GM13977 (cell line): ENCODE measurements at regions not wholly inside any gene's neighbourhood (a gene's known extent, or its start where the extent isn't known, plus 50 kb on each side); places are given as distances from the start of the nearest gene placed in this dataset.

Source experiments
- DNase-seq: peaks from one replicate; pipeline ENCODE4 v3.0.0; 2012; ENCODE audit warnings: low spot score
- in situ Hi-C: fragments of 300-500 bp; cut with MboI; formaldehyde crosslinking; loops from one replicate; pipeline ENCODE4 v1.12.0; 2022; ENCODE audit warnings: low sequenced_read_pairs, low pct_unique_long_range_greater_than_20kb, mixed read lengths, inconsistent platforms; ENCODE audit not compliant: unreplicated experiment
- TF ChIP-seq, protein P1 (sequence below): IDR thresholded peaks from 2 replicates; pipeline ENCODE4 v1.5.1; 2012; ENCODE audit warnings: mild to moderate bottlenecking, control low read depth; ENCODE audit not compliant: insufficient read depth; ENCODE audit errors: extremely low read depth, missing control alignments

DNA sequence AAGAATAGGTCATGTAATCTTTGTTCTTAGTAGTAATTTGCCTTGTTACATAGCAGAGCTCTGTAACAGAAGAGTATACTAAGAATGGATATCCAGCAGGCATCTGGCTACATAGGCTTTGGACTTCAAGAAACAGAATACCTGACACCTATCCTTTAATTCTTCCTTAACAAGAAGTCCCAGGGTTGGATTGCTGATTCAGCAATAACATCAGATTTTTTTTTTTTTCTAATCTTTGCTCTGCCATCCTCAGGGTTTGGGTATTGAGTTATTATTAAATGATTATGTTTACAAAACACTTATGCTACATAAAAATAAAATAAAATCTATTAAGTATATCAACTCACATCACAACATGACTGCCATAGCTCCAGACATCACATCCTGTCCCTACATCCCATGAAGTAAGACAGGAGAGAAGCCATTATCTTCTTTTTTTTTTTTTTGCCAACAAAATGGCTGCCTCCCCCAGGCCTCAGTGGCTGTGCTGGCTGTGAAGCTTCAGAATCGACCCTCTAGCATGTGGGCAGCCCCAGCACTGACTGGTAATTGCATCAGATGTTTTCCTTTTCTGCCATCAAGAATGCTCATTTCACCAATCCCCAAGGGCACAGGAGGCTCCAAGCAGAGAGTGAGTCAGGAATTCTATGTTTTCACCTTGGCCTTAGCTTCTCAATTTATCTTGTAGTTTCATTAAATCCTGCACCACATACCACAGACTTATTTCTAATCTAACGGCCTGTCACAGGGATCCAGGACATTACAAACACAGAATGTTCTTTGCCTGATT lies 186.2 kb downstream of the DICER1 start:
- in situ Hi-C loops = no loop called here
- no peak for DNase-seq
- TF ChIP-seq, protein P1, sequence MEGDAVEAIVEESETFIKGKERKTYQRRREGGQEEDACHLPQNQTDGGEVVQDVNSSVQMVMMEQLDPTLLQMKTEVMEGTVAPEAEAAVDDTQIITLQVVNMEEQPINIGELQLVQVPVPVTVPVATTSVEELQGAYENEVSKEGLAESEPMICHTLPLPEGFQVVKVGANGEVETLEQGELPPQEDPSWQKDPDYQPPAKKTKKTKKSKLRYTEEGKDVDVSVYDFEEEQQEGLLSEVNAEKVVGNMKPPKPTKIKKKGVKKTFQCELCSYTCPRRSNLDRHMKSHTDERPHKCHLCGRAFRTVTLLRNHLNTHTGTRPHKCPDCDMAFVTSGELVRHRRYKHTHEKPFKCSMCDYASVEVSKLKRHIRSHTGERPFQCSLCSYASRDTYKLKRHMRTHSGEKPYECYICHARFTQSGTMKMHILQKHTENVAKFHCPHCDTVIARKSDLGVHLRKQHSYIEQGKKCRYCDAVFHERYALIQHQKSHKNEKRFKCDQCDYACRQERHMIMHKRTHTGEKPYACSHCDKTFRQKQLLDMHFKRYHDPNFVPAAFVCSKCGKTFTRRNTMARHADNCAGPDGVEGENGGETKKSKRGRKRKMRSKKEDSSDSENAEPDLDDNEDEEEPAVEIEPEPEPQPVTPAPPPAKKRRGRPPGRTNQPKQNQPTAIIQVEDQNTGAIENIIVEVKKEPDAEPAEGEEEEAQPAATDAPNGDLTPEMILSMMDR = no peak

DNA sequence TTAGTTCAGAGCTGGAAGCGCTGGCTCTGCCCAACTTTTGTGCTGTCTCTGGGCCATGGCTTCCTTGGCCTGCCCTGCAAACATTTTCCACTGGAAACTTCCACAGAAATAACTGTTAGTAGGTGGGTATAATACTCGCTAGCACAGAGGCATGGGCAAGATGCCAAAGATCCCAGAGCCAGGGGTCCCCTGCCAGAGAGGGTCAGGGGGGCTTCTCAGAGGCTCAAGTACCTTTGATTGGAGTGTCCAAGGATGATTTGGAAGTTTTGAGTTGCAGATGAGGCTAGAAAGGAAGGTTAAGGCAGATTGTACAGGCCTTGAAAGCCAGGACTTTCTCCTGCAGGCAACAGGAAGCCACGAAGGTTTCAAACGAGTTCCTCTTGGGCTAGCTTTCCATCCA lies 187.6 kb downstream of the DICER1 start:
- in situ Hi-C loops = no loop called here

DNA sequence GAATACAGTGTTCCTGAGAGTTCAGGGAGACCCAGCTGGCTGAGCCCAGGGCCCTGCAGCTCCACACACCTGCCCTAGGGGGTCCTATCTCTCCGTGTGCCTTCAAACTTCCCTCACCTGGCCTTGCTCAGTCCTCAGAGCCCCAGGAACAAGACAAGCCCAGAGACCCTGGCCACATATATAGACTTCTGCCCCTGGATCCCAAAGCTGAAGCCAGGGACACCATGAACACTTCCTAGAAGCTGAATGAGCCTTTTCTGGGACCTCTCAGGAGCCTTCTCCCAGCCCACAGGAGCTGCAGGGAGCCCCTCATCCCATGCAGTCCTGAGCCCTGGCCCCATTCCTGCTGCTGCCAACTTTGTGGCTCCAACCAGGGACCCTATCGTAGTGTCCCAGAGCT lies 190.5 kb downstream of the DICER1 start:
- DNase-seq = no peak
- TF ChIP-seq, protein P1 = no peak
- in situ Hi-C loops = no loop called here

More for the DNA sequence above, 187.6 kb downstream of the DICER1 start:
- DNase-seq = no peak
- TF ChIP-seq, protein P1 = no peak

DNA sequence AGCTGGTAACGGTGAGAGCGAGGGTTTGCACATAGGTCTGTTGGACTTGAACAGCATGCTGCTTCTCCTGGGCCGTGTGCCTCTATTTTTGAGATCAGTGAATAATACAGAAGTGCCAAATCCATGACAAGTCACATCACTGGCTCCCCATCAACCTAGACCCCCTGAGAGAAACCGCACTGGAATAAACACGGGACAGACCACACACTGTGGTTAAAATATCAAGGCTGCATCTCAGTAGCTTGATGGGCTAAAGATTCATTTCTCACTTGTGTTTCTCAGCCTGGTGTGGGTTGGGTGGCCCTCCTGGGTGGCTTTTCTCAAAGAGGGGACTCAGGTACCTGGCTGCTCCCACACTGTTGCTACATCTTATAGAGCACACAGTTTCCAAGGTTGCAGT lies 191.0 kb downstream of the DICER1 start:
- TF ChIP-seq, protein P1 = no peak
- in situ Hi-C loops = no loop called here
- DNase-seq = no peak

DNA sequence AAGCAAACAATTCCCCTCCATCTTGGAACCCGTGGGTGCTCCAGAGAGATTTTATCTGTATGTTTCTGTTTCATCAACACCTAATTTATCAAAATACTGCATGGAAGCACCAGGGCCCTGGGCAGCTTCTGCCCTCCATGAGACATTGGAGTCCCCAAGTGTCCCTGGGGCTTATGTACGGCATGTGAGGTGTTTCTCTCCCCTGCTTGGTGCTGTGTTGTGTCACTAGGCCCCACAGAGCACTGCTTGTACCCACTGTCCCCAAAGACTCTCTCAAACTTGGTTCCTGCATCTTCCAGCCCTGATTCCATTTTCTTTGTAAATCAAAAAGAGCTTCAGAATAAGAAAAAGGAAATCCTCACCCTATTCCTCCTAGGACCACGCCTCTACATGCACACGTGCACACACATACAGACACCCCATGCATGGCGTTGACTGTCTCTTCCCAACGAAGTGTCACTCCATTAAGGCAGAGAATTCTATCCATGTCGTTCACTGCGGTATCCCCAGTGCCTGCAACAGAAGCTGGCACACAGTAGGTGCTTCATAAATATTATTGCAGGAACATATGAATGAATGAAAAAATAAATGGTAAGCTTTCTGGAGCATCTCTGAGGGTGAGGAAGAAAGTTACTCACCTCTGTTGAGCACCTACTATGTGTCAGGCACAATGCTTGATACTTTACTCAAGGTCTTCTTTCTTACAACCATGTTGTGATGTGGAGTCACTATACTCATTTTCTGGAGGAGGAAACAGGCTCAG lies 191.6 kb downstream of the DICER1 start:
- TF ChIP-seq, protein P1 = no peak
- in situ Hi-C loops = no loop called here
- DNase-seq = no peak

DNA sequence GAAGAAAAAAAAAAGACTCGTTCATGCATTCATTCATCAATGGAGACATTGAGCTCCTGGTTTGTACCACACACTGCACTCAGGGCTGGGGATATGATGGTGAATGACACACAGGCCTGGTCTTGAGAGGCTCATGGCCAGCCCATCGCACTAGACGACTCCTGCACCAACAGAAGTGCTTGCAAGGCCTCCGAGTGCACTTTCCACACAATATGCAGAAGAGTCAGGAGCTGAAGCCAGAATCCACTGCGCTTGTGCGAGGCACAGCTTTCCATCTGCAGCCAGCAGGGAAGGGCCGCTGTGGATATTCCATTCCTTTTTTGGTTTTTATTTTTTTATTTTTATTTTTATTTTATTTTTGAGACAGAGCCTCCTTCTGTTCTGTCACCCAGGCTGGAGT lies 192.4 kb downstream of the DICER1 start:
- TF ChIP-seq, protein P1 = no peak
- in situ Hi-C loops = no loop called here
- no peak for DNase-seq
